SK-N-SH treated with all-trans-retinoic acid at 6 μM for 48 hours (cell line): ENCODE measurements at regions not wholly inside any gene's neighbourhood (a gene's known extent, or its start where the extent isn't known, plus 50 kb on each side); places are given as distances from the start of the nearest gene placed in this dataset.

Experiments used
- CREB5 ChIP-seq: fragments of 250-450 bp; sonication (Bioruptor Pico); IDR thresholded peaks from 2 replicates; pipeline ENCODE4 v1.5.1; 2020; ENCODE audit warnings: low read depth, mild to moderate bottlenecking, moderate library complexity
- CSRNP3 ChIP-seq: fragments of 250-450 bp; sonication (Bioruptor Pico); IDR thresholded peaks from 2 replicates; pipeline ENCODE4 v1.5.1; 2021; ENCODE audit warnings: mild to moderate bottlenecking, moderate library complexity
- ESRRG ChIP-seq: fragments of 250-450 bp; sonication (Bioruptor Pico); IDR thresholded peaks from 2 replicates; pipeline ENCODE4 v1.6.1; 2021; ENCODE audit warnings: mild to moderate bottlenecking
- GLIS3 ChIP-seq: fragments of 250-450 bp; sonication (Bioruptor Pico); IDR thresholded peaks from 2 replicates; pipeline ENCODE4 v1.5.0; 2020; ENCODE audit warnings: mild to moderate bottlenecking, moderate library complexity
- OSR1 ChIP-seq: fragments of 250-450 bp; sonication (Bioruptor Pico); IDR thresholded peaks from 2 replicates; pipeline ENCODE4 v1.8.0; 2022; ENCODE audit warnings: moderate library complexity, mild to moderate bottlenecking, inconsistent platforms
- PATZ1 ChIP-seq: fragments of 250-450 bp; sonication (Bioruptor Pico); IDR thresholded peaks from 2 replicates; pipeline ENCODE4 v1.8.0; 2020; ENCODE audit warnings: mild to moderate bottlenecking, moderate library complexity, borderline replicate concordance
- POU6F1 ChIP-seq: fragments of 250-450 bp; sonication (Bioruptor Pico); IDR thresholded peaks from 2 replicates; pipeline ENCODE4 v1.8.0; 2021; ENCODE audit warnings: low read depth, mild to moderate bottlenecking, moderate library complexity, borderline replicate concordance
- PPARA ChIP-seq: fragments of 250-450 bp; sonication (Bioruptor Pico); IDR thresholded peaks from 2 replicates; pipeline ENCODE4 v1.5.0; 2020; ENCODE audit warnings: mild to moderate bottlenecking, borderline replicate concordance
- RARB ChIP-seq: fragments of 250-450 bp; sonication (Bioruptor Pico); IDR thresholded peaks from 2 replicates; pipeline ENCODE4 v1.8.0; 2021; ENCODE audit warnings: mild to moderate bottlenecking, moderate library complexity
- SNAI2 ChIP-seq: fragments of 250-450 bp; sonication (Bioruptor Pico); IDR thresholded peaks from 2 replicates; pipeline ENCODE4 v1.5.0; 2020; ENCODE audit warnings: mild to moderate bottlenecking, moderate library complexity
- TOX ChIP-seq: fragments of 250-450 bp; sonication (Bioruptor Pico); IDR thresholded peaks from 2 replicates; pipeline ENCODE4 v1.8.0; 2021; ENCODE audit warnings: mild to moderate bottlenecking, moderate library complexity, borderline replicate concordance
- ZFP3 ChIP-seq: fragments of 250-450 bp; sonication (Bioruptor Pico); IDR thresholded peaks from 2 replicates; pipeline ENCODE4 v1.5.0; 2020; ENCODE audit warnings: mild to moderate bottlenecking, moderate library complexity
- ZFP30 ChIP-seq: fragments of 450-650 bp; formaldehyde crosslinking; IDR thresholded peaks from 2 replicates; pipeline ENCODE4 v1.5.0; 2022; ENCODE audit warnings: mild to moderate bottlenecking, moderate library complexity
- ZNF565 ChIP-seq: fragments of 450-650 bp; formaldehyde crosslinking; conservative IDR thresholded peaks from 2 replicates; pipeline ENCODE4 v1.5.0; 2020; ENCODE audit warnings: low read depth, mild to moderate bottlenecking, moderate library complexity

GRCh38 chr13:30097701-30098100 is 209.7 kb downstream of the KATNAL1 start:
- TF ChIP-seq SNAI2 (CRISPR knock-in tag) (no peak), ESRRG (CRISPR knock-in tag) (no peak), ZNF565 (CRISPR knock-in tag) (no peak), RARB (no peak), CSRNP3 (CRISPR knock-in tag) (no peak), ZFP3 (CRISPR knock-in tag) (no peak), PATZ1 (CRISPR knock-in tag) (no peak), GLIS3 (CRISPR knock-in tag) (no peak), PPARA (no peak), TOX (CRISPR knock-in tag) (no peak), CREB5 (CRISPR knock-in tag) (no peak), OSR1 (CRISPR knock-in tag) (no peak), POU6F1 (no peak), ZFP30 (CRISPR knock-in tag) (no peak)
